Upper lobe of right lung (tissue), 1 donor: ENCODE measurements at regions not wholly inside any gene's neighbourhood (a gene's known extent, or its start where the extent isn't known, plus 50 kb on each side); places are given as distances from the start of the nearest gene placed in this dataset.
A peak's percentile ranks its signal among the peaks of the same experiment; 100 is the strongest.

Experiments
- ATAC-seq: fragments of 200-7000 bp; cut with Tn5 transposase; one replicate; pipeline ENCODE4 v1.9.1; 2020; ENCODE audit warnings: mild to moderate bottlenecking, moderate library complexity
- DNase-seq: peaks from one replicate; pipeline ENCODE4 v3.0.0-alpha.2; 2020
- H3K27ac ChIP-seq: fragments of 200-600 bp; one replicate; pipeline ENCODE4 v1.8.0; 2022
- H3K27me3 ChIP-seq: fragments of 200-600 bp; one replicate; pipeline ENCODE4 v1.8.0; 2022; ENCODE audit warnings: mild to moderate bottlenecking
- H3K36me3 ChIP-seq: fragments of 200-600 bp; one replicate; pipeline ENCODE4 v1.8.0; 2022
- H3K4me1 ChIP-seq: fragments of 200-600 bp; one replicate; pipeline ENCODE4 v1.8.0; 2022
- H3K4me3 ChIP-seq: fragments of 200-600 bp; one replicate; pipeline ENCODE4 v1.8.0; 2022; ENCODE audit warnings: mild to moderate bottlenecking
- H3K9me3 ChIP-seq: fragments of 200-600 bp; one replicate; pipeline ENCODE4 v1.8.0; 2022
- intact Hi-C: fragments of 100-400 bp; cut with DNase I; formaldehyde crosslinking; loops from one replicate; pipeline ENCODE4 v1.11.0; 2022
- TF ChIP-seq, protein P1 (sequence below): fragments of 200-600 bp; IDR thresholded peaks from one replicate; pipeline ENCODE4 v1.8.0; 2022; ENCODE audit warnings: antibody characterized with exemption
- donor health status: DM: no; HTN: yes; CAD: no; lungs with severe emphysema.

DNA sequence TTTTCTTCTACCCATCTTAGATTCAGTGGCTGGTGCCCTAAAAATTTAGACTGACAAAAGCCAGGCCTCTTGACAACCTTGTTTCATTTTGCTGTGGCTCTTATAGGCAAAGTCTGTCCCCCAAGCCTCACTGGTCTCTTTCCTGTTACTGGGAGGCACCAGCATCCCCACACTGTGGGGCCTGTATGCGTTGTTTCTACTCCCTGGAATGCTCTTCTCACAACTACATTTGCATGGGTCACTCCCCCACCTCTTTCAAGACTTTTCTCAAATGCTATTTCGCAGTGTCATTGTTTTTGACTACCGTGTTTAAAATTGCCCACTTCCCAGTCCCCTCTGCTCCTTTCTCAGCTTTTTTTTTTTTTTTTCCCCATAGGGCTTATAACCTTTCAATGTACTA is 108.7 kb upstream of the DGKB start:
- no peak overlapping the region for H3K27ac ChIP-seq
- no peaks in the 10 kb centered on the region for H3K27me3 ChIP-seq
- H3K9me3 ChIP-seq: no peaks in the 10 kb centered on the region
- ATAC-seq (no peak), DNase-seq (no peak)
- no peaks in the 10 kb centered on the region for H3K4me1 ChIP-seq
- H3K4me3 ChIP-seq: no peak overlapping the region
- TF ChIP-seq, protein P1, sequence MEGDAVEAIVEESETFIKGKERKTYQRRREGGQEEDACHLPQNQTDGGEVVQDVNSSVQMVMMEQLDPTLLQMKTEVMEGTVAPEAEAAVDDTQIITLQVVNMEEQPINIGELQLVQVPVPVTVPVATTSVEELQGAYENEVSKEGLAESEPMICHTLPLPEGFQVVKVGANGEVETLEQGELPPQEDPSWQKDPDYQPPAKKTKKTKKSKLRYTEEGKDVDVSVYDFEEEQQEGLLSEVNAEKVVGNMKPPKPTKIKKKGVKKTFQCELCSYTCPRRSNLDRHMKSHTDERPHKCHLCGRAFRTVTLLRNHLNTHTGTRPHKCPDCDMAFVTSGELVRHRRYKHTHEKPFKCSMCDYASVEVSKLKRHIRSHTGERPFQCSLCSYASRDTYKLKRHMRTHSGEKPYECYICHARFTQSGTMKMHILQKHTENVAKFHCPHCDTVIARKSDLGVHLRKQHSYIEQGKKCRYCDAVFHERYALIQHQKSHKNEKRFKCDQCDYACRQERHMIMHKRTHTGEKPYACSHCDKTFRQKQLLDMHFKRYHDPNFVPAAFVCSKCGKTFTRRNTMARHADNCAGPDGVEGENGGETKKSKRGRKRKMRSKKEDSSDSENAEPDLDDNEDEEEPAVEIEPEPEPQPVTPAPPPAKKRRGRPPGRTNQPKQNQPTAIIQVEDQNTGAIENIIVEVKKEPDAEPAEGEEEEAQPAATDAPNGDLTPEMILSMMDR: no peak
- intact Hi-C loops: no loop called here
- H3K36me3 ChIP-seq: no peaks in the 10 kb centered on the region

DNA sequence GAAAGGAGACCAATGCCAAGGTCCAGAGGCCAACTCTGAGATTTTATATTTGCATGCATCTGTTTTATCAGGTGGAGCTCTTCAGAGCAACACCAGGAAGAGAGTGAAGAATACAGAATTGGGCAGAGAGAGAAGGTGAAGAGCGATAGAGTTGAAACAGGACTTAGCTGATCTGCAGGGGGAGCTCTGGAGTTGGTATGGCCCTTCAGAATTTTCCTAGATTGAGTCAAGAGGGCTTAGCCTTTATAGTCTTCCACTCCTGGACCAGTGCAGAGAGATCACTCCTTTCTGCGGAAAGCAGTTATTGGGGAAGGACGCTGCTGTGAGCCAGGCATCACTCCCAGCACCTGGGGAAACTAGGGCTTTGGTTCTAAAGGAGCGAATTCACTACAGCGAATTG is 105.0 kb upstream of the DGKB start:
- ATAC-seq (no peak), DNase-seq (no peak)
- Histone ChIP-seq H3K36me3 (no peaks in the 10 kb centered on the region), H3K9me3 (no peaks in the 10 kb centered on the region), H3K27ac (no peak overlapping the region), H3K4me1 (no peaks in the 10 kb centered on the region), H3K4me3 (no peak overlapping the region), H3K27me3 (no peaks in the 10 kb centered on the region)
- intact Hi-C loops: no loop called here
- TF ChIP-seq, protein P1: peak; percentile 11

DNA sequence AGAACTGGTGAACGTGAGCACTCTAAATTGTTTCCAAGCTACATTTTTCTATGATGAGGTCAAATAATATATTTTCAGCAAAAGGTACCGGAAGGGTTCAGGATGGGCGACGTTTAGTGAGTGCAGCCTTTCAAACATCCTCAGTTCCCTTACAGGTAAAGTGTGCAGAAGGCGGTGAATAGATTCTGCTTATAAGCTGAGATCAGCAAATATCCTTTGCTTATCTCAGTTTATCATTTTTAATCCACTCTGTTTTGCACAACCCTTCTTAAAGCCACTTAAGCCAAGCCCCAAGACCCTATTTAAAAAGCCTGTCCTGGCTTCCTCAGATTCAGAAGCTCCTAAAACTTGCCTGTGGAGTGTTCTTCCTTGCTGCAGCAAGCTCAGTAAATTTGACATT is 103.1 kb upstream of the DGKB start:
- intact Hi-C loops: no loop called here

DNA sequence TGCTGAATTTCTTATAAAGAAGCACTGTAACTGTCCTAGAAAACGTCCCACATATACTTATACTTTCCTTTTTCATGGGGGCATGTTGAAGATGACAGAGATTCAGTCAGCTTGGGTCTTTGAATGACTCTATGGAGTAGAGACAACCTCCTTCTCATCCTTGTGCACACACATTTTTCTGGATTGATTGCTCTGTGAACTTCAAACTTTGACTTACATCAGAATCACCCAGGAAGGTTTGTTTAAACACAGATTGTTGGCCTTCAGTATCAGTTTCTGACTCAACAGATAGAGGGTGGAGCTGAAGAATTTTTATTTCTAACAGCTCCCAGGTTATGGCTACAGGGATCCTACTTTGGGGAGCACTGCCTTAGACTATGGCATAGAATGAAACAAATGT is 97.6 kb upstream of the DGKB start:
- no peak for ATAC-seq
- DNase-seq: no peak
- H3K27me3 ChIP-seq: no peaks in the 10 kb centered on the region
- no peaks in the 10 kb centered on the region for H3K4me1 ChIP-seq
- intact Hi-C loops: no loop called here
- TF ChIP-seq, protein P1: no peak
- H3K9me3 ChIP-seq: no peaks in the 10 kb centered on the region
- H3K36me3 ChIP-seq: no peaks in the 10 kb centered on the region
- H3K27ac ChIP-seq: no peak overlapping the region
- no peak overlapping the region for H3K4me3 ChIP-seq

More for the DNA sequence above, 103.1 kb upstream of the DGKB start:
- no peaks in the 10 kb centered on the region for H3K36me3 ChIP-seq
- no peak overlapping the region for H3K27ac ChIP-seq
- no peak for ATAC-seq
- no peak for DNase-seq
- H3K27me3 ChIP-seq: no peaks in the 10 kb centered on the region
- H3K4me1 ChIP-seq: no peaks in the 10 kb centered on the region
- TF ChIP-seq, protein P1: no peak
- H3K9me3 ChIP-seq: no peaks in the 10 kb centered on the region
- H3K4me3 ChIP-seq: no peak overlapping the region

DNA sequence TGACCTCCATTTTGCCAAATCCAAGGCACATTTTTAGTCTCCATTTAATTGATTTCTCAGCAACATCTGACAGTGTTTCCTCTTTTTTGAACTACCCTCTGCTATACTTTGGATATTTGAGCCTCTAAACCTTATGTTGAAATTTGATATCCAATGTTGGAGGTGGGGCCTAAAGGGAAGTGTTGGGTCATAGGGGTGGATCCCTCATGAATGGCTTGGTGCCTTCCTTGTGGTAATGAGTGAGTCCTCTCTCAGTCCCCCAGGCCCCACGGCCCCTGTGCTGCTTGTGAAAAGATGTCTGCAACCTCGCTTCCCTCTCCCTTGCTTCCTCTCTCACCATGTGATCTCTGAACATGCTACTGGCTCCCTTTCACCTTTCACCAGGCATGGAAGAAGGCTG is 96.8 kb upstream of the DGKB start:
- H3K4me1 ChIP-seq: no peaks in the 10 kb centered on the region

DNA sequence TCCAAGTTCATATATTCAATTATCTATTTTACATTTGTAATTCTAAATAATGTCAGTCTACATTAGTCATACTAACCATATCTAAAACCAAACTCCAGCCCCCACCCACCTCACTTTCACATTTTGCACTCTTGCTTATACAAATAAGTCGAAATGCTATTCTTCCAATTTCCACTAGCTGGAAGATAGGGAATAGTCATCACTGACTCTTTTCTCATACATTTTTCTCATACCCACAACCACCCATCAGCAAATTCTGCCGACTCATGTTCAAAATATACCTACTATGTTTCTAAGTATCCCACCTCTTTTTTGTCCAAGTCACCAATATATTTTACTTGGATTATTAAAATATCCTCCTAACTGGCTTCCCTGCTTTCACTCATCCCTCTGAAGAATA is 93.2 kb upstream of the DGKB start:
- Histone ChIP-seq H3K27ac (no peak overlapping the region), H3K4me3 (no peak overlapping the region), H3K9me3 (no peaks in the 10 kb centered on the region), H3K27me3 (no peaks in the 10 kb centered on the region), H3K4me1 (no peaks in the 10 kb centered on the region), H3K36me3 (no peaks in the 10 kb centered on the region)
- DNase-seq (no peak), ATAC-seq (no peak)
- intact Hi-C loops: no loop called here
- TF ChIP-seq, protein P1: no peak

More for the DNA sequence above, 96.8 kb upstream of the DGKB start:
- Histone ChIP-seq H3K27me3 (no peaks in the 10 kb centered on the region), H3K4me3 (no peak overlapping the region), H3K27ac (no peak overlapping the region), H3K36me3 (no peaks in the 10 kb centered on the region), H3K9me3 (no peaks in the 10 kb centered on the region)
- ATAC-seq (no peak), DNase-seq (no peak)
- intact Hi-C loops: no loop called here
- TF ChIP-seq, protein P1: no peak
